IPS-18a (cell line): ENCODE measurements at regions not wholly inside any gene's neighbourhood (a gene's known extent, or its start where the extent isn't known, plus 50 kb on each side); places are given as distances from the start of the nearest gene placed in this dataset.
"Not testable (repeated sequence)": the region's sequence is repeated elsewhere in the genome, so short reads cannot be mapped to it uniquely, and the experiment has no call there.

Experiments used
- H3K27ac ChIP-seq: one replicate; pipeline ENCODE4 v1.5.1; 2013; ENCODE audit warnings: low read length
- H3K27me3 ChIP-seq: one replicate; pipeline ENCODE4 v1.6.1; 2013; ENCODE audit warnings: mild to moderate bottlenecking, low read length; ENCODE audit not compliant: control insufficient read depth, insufficient read depth
- H3K36me3 ChIP-seq: one replicate; pipeline ENCODE4 v1.6.1; 2013; ENCODE audit warnings: low read depth, low read length; ENCODE audit not compliant: control insufficient read depth
- H3K4me1 ChIP-seq: one replicate; pipeline ENCODE4 v1.6.1; 2013; ENCODE audit warnings: low read depth, low read length; ENCODE audit not compliant: control insufficient read depth
- H3K4me3 ChIP-seq: one replicate; pipeline ENCODE4 v1.5.1; 2013; ENCODE audit warnings: low read length
- H3K9ac ChIP-seq: one replicate; pipeline ENCODE4 v1.6.1; 2013; ENCODE audit warnings: mild to moderate bottlenecking, low read length, moderate library complexity
- H3K9me3 ChIP-seq: one replicate; pipeline ENCODE4 v1.6.1; 2013; ENCODE audit warnings: low read depth, low read length; ENCODE audit not compliant: control insufficient read depth

DNA sequence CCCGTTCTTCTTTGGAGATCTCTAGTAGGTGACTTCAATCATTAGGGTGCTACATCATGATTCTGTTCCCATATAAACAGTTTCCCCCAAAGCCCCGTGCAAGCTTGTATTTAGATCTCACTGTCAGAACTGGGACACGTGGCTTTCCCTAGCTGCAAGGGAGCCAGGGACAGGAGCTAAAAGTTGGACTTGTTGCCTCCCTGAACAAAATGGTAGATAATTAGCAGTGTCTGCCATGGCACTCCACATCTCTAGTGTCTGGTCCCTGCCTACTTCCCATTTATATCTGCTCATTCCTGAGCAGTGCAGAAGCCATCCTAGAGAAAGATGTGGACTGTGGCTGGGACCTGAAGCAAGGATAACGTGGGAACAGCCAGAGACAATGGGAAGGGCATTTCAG is 76.6 kb upstream of the FGFR2 start:
- Histone ChIP-seq H3K36me3 (no peaks in the 10 kb centered on the region), H3K4me1 (no peaks in the 10 kb centered on the region), H3K9me3 (no peaks in the 10 kb centered on the region), H3K4me3 (no peak overlapping the region), H3K27me3 (no peaks in the 10 kb centered on the region), H3K27ac (no peak overlapping the region), H3K9ac (no peak overlapping the region)

- Histone ChIP-seq H3K36me3 (no peaks in the 10 kb centered on the region), H3K27me3 (no peaks in the 10 kb centered on the region), H3K4me3 (no peak overlapping the region), H3K4me1 (peaks cover 18% of the 10 kb centered on the region), H3K9me3 (no peaks in the 10 kb centered on the region), H3K27ac (no peak overlapping the region), H3K9ac (no peak overlapping the region)
Observed at GRCh38 chr10:121672733-121673132, 74.5 kb upstream of the FGFR2 start.

- peaks cover 19% of the 10 kb centered on the region for H3K4me1 ChIP-seq
- not testable (repeated sequence) for H3K36me3 ChIP-seq, H3K4me3 ChIP-seq, H3K9ac ChIP-seq, H3K27ac ChIP-seq, H3K9me3 ChIP-seq, H3K27me3 ChIP-seq
Observed at GRCh38 chr10:121669840-121670239, 71.6 kb upstream of the FGFR2 start.

DNA sequence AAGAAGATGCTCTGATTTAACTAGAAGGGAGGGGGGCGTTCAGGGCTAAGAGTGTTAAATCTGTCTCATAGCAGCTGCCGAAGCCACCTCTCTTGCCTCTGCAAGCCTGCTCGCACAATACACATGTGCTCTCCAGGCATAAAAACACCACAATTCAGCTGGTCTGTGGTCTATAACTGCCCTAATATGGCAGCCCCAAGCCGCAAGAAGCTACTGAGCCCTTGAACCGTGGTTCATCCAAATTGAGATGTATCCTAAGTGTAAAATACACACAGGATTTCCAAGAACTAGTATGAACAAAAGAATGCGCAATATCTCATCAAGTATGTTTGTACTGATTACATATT is 70.8 kb upstream of the FGFR2 start:
- Histone ChIP-seq H3K4me1 (peaks cover 19% of the 10 kb centered on the region), H3K36me3 (no peaks in the 10 kb centered on the region), H3K9ac (no peak overlapping the region), H3K27ac (no peak overlapping the region), H3K4me3 (no peak overlapping the region), H3K9me3 (no peaks in the 10 kb centered on the region), H3K27me3 (no peaks in the 10 kb centered on the region)

DNA sequence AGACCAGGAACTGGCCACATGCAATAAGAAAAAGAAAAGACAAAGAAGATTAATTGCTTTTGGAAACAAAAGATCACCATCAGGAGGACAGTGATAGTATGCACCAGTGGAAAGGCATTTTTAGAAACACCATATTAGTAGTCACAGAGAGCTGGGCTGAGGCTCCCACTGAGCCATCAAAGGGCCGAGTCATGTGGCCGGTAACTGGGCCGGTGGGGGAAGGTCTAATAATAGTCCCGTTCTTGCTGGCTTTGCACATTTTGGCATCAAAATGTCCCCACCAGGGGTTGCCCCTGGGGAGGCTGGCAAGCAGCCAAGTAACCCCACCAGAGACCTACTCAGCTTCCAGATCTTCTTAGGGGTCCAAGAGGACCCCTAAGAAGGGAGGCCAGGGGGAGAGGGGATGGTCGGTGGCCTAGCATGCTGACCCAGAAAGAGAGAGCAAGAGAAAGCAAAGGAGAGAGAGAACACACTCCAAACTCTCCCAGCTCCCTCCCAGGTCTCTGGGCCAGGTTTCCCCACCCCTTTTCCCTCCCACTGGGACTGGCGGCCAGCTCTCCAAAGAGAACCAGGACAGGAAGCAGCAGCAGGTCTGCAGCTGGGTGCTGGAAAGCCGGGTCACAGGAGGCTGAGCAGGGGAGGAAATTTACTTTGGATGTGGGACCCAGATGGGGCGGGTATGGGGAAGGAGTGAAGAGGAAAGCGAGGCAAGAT is 70.2 kb upstream of the FGFR2 start:
- Histone ChIP-seq H3K4me1 (peaks cover 19% of the 10 kb centered on the region), H3K4me3 (peak overlapping the region; percentile 17), H3K27me3 (no peaks in the 10 kb centered on the region), H3K9ac (peak overlapping the region; percentile 22), H3K27ac (no peak overlapping the region), H3K9me3 (no peaks in the 10 kb centered on the region), H3K36me3 (no peaks in the 10 kb centered on the region)

DNA sequence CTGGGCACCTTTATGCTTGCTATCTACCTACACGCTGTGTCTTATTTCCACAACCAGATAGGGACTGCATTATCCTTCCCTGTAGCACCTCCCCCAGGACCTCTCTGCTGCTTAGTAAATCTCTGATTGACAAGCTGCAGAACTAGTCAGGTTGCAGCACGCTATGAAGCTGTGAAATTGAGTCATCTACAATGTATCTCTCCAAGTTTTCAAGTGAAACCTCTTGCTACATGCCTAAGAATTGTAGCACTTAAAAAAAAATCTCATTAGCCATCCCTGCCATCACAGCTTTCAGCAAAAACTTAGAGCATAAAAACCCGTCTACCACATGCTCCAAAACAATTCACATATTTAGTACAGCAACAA is 69.7 kb upstream of the FGFR2 start:
- Histone ChIP-seq H3K4me1 (peaks cover 19% of the 10 kb centered on the region), H3K9me3 (no peaks in the 10 kb centered on the region), H3K4me3 (peak overlapping the region; percentile 17), H3K36me3 (no peaks in the 10 kb centered on the region), H3K27me3 (no peaks in the 10 kb centered on the region), H3K9ac (no peak overlapping the region), H3K27ac (no peak overlapping the region)

DNA sequence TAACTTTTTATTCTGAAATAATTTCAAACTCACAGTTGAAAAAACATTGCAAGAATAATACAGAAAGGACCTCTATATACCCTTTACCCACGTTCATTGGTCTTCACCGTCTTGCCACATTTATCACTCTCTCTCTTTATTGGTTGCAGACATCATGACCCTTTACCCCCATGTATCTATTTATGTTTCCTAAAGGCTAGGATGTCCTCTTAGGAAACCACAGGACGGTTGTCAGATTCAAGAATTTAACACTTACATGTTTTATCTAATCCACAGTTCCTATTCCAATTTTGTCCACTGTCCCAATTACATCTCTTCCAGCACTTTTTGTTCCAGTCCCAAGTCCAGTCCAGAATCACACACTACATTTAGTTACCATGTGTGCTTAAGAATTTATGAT is 67.6 kb upstream of the FGFR2 start:
- no peak overlapping the region for H3K27ac ChIP-seq
- H3K27me3 ChIP-seq, result no peaks in the 10 kb centered on the region
- no peak overlapping the region for H3K4me3 ChIP-seq
- peaks cover 19% of the 10 kb centered on the region for H3K4me1 ChIP-seq
- H3K36me3 ChIP-seq, result no peaks in the 10 kb centered on the region
- H3K9ac ChIP-seq, result no peak overlapping the region
- no peaks in the 10 kb centered on the region for H3K9me3 ChIP-seq

- no peaks in the 10 kb centered on the region for H3K27me3 ChIP-seq
- H3K36me3 ChIP-seq, result no peaks in the 10 kb centered on the region
- no peak overlapping the region for H3K27ac ChIP-seq
- H3K9me3 ChIP-seq, result no peaks in the 10 kb centered on the region
- H3K4me3 ChIP-seq, result no peak overlapping the region
- H3K9ac ChIP-seq, result no peak overlapping the region
- peaks cover 19% of the 10 kb centered on the region for H3K4me1 ChIP-seq
Observed at GRCh38 chr10:121664671-121665070, 66.4 kb upstream of the FGFR2 start.

GRCh38 chr10:121662945-121663917 is 65.0 kb upstream of the FGFR2 start:
- H3K4me1 ChIP-seq, result peaks cover 6% of the 10 kb centered on the region
- H3K4me3 ChIP-seq, result no peak overlapping the region
- no peak overlapping the region for H3K27ac ChIP-seq
- H3K27me3 ChIP-seq, result no peaks in the 10 kb centered on the region
- H3K36me3 ChIP-seq, result no peaks in the 10 kb centered on the region
- H3K9me3 ChIP-seq, result no peaks in the 10 kb centered on the region
- H3K9ac ChIP-seq, result no peak overlapping the region

DNA sequence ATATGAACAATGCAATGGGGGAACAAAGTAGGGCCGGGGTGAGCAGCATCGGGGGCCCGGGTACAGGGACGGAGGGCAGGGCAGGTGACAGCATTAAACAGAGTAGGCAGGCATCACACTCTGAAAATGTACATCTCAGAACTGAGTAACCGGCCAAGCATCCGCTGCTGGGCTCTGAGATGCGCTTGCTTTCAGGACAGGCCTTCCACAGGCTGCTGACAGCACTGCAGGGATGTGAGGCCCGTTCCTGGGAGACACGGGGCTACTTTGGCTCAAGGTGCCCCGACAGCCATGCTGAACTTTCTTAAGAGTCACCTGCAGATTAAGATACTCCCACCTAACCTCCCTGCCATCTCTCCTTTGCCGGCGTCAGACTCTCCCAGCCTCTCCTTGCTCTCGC is 64.3 kb upstream of the FGFR2 start:
- H3K9me3 ChIP-seq, result no peaks in the 10 kb centered on the region
- H3K27me3 ChIP-seq, result no peaks in the 10 kb centered on the region
- no peak overlapping the region for H3K4me3 ChIP-seq
- H3K27ac ChIP-seq, result no peak overlapping the region
- no peaks in the 10 kb centered on the region for H3K4me1 ChIP-seq
- no peak overlapping the region for H3K9ac ChIP-seq
- H3K36me3 ChIP-seq, result no peaks in the 10 kb centered on the region

GRCh38 chr10:121661451-121661851 is 63.2 kb upstream of the FGFR2 start:
- no peaks in the 10 kb centered on the region for H3K9me3 ChIP-seq
- H3K27me3 ChIP-seq, result no peaks in the 10 kb centered on the region
- no peaks in the 10 kb centered on the region for H3K4me1 ChIP-seq
- H3K4me3 ChIP-seq, result no peak overlapping the region
- H3K27ac ChIP-seq, result no peak overlapping the region
- H3K9ac ChIP-seq, result no peak overlapping the region
- no peaks in the 10 kb centered on the region for H3K36me3 ChIP-seq

DNA sequence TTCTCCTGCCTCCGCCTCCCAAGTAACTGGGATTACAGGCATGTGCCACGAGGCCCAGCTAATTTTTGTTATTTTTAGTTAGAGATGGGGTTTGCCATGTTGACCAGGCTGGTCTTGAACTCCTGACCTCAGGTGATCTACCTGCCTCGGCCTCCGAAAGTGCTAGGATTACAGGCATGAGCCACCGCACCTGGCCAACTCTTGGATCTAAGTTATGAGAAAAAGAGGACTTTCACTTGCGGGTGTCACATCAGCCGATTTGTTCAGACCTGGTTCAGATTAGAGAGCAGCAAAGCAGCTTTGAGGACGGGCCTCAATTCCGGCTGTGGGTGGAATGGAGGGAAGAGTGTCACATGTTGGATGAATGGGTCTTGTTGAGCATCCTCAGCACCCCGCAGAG is 61.0 kb upstream of the FGFR2 start:
- Histone ChIP-seq H3K27ac (no peak overlapping the region), H3K9me3 (no peaks in the 10 kb centered on the region), H3K4me1 (peaks cover 10% of the 10 kb centered on the region), H3K9ac (no peak overlapping the region), H3K36me3 (no peaks in the 10 kb centered on the region), H3K27me3 (no peaks in the 10 kb centered on the region), H3K4me3 (no peak overlapping the region)
